ENCODE measurements at regions not wholly inside any gene's neighbourhood (a gene's known extent, or its start where the extent isn't known, plus 50 kb on each side); places are given as distances from the start of the nearest gene placed in this dataset.
"Not testable (repeated sequence)": the region's sequence is repeated elsewhere in the genome, so short reads cannot be mapped to it uniquely, and the experiment has no call there.

GRCh38 chr1:143666851-143667250, 304.9 kb downstream of the FAM72C start:
- 71 to 89% (median 81%) methylated on average over 8 of the region's 8 CpGs for WGBS, 5 donors
- no peaks in the 10 kb centered on the region for H3K4me1 ChIP-seq
- H3K9me3 ChIP-seq = peaks cover 0 to 42% (median 10%) of the 10 kb centered on the region in 8 donors
- TF ChIP-seq CTCF (IDR thresholded peaks at IDR 0.05 in 8 of 11, conservative IDR thresholded peaks at IDR 0.05 in 3 of 11) = no peak
- TF ChIP-seq POLR2A (IDR thresholded peaks at IDR 0.05) = no peak
- no peak for TF ChIP-seq POLR2AphosphoS5 (IDR thresholded peaks at IDR 0.05)
- H3K27ac ChIP-seq = no peak overlapping the region
- H3K4me3 ChIP-seq = no peak overlapping the region
- intact Hi-C loops (cut with DNase I; ENCODE audit: low total_unique reads) = no loop called here
- no peak for DNase-seq
- H3K27me3 ChIP-seq (replicated peaks in 1 of 7) = peaks cover 0 to 49% (median 15%) of the 10 kb centered on the region in 7 donors
- no peaks in the 10 kb centered on the region for H3K36me3 ChIP-seq

- Histone ChIP-seq H3K9me3 (peaks cover 0 to 51% (median 10%) of the 10 kb centered on the region in 8 donors), H3K27me3 (replicated peaks in 1 of 7) (peaks cover 0 to 61% (median 26%) of the 10 kb centered on the region in 7 donors), H3K36me3 (no peaks in the 10 kb centered on the region), H3K4me1 (peaks cover 0 to 8% (median 0%) of the 10 kb centered on the region in 6 donors), H3K4me3 (no peak overlapping the region), H3K27ac (no peak overlapping the region)
- TF ChIP-seq POLR2AphosphoS5 (IDR thresholded peaks at IDR 0.05) = no peak
- TF ChIP-seq POLR2A (IDR thresholded peaks at IDR 0.05) = no peak
- no peak for TF ChIP-seq CTCF (IDR thresholded peaks at IDR 0.05 in 8 of 11, conservative IDR thresholded peaks at IDR 0.05 in 3 of 11)
- intact Hi-C loops (cut with DNase I; ENCODE audit: low total_unique reads) = no loop called here
- no peak for DNase-seq
- whole genome bisulfite sequencing, 5 donors = 53 to 64% (median 59%) methylated on average over 1 to 9 of the region's 9 CpGs
Observed at GRCh38 chr1:143665606-143666005, 306.2 kb downstream of the FAM72C start.

- intact Hi-C loops (cut with DNase I; ENCODE audit: low total_unique reads); H3K27ac ChIP-seq; H3K4me1 ChIP-seq; DNase-seq; H3K36me3 ChIP-seq; H3K4me3 ChIP-seq: not testable (repeated sequence)
- 25 to 53% (median 39%) methylated on average over 2 of the region's 2 CpGs for WGBS, 5 donors
- peaks cover 0 to 68% (median 29%) of the 10 kb centered on the region in 7 donors for H3K27me3 ChIP-seq (replicated peaks in 1 of 7)
- H3K9me3 ChIP-seq = peaks cover 0 to 35% (median 0%) of the 10 kb centered on the region in 8 donors
Observed at GRCh38 chr1:143663056-143663455, 308.7 kb downstream of the FAM72C start.

- intact Hi-C loops (cut with DNase I; ENCODE audit: low total_unique reads) = no loop called here
- no peak for DNase-seq
- peaks cover 0 to 35% (median 2%) of the 10 kb centered on the region in 8 donors for H3K9me3 ChIP-seq
- WGBS, 5 donors = 5 to 11% (median 6%) methylated on average over 16 to 47 of the region's 47 CpGs
- peaks cover 0 to 63% (median 23%) of the 10 kb centered on the region in 7 donors for H3K27me3 ChIP-seq (replicated peaks in 1 of 7)
- H3K36me3 ChIP-seq = no peaks in the 10 kb centered on the region
- TF ChIP-seq POLR2AphosphoS5 (IDR thresholded peaks at IDR 0.05) = peak in 1 of 3 donors; percentile 44
- no peak for TF ChIP-seq POLR2A (IDR thresholded peaks at IDR 0.05)
- peak in 1 of 11 experiments; percentile 20 for TF ChIP-seq CTCF (IDR thresholded peaks at IDR 0.05 in 8 of 11, conservative IDR thresholded peaks at IDR 0.05 in 3 of 11)
- peak overlapping the region in 7 of 8 donors; percentile 36 to 83 (median 63) for H3K27ac ChIP-seq
- peaks cover 0 to 8% (median 0%) of the 10 kb centered on the region in 6 donors for H3K4me1 ChIP-seq
- H3K4me3 ChIP-seq = peak overlapping the region in 2 of 8 donors; percentile 2 to 48
Observed at GRCh38 chr1:143661418-143662101, 310.2 kb downstream of the FAM72C start.
